ENCODE measurements at regions not wholly inside any gene's neighbourhood (a gene's known extent, or its start where the extent isn't known, plus 50 kb on each side); places are given as distances from the start of the nearest gene placed in this dataset.
A peak's percentile ranks its signal among the peaks of the same experiment; 100 is the strongest.

GRCh38 chr2:200725596-200725995, 86.1 kb upstream of the BZW1 start:
- peaks cover 9% of the 10 kb centered on the region for H3K4me1 Mint-ChIP-seq (ENCODE audit: insufficient read depth, unreplicated experiment)
- ChIA-PET CTCF (interaction anchor here (0.6 to 1.3 kb wide), 3 partner anchors 10 to 771 kb away, joined by 3 read pairs; no protein-coding TSS in a partner anchor), POLR2A (interaction anchor here (0.7 to 0.9 kb wide), 2 partner anchors 23 to 290 kb away, joined by 3 to 4 read pairs; no protein-coding TSS in a partner anchor)
- H3K27me3 Mint-ChIP-seq (ENCODE audit: insufficient read depth, unreplicated experiment) = peaks cover 18% of the 10 kb centered on the region
- H3K9me3 Mint-ChIP-seq (ENCODE audit: unreplicated experiment) = no peaks in the 10 kb centered on the region
- TF ChIP-seq, protein P1, sequence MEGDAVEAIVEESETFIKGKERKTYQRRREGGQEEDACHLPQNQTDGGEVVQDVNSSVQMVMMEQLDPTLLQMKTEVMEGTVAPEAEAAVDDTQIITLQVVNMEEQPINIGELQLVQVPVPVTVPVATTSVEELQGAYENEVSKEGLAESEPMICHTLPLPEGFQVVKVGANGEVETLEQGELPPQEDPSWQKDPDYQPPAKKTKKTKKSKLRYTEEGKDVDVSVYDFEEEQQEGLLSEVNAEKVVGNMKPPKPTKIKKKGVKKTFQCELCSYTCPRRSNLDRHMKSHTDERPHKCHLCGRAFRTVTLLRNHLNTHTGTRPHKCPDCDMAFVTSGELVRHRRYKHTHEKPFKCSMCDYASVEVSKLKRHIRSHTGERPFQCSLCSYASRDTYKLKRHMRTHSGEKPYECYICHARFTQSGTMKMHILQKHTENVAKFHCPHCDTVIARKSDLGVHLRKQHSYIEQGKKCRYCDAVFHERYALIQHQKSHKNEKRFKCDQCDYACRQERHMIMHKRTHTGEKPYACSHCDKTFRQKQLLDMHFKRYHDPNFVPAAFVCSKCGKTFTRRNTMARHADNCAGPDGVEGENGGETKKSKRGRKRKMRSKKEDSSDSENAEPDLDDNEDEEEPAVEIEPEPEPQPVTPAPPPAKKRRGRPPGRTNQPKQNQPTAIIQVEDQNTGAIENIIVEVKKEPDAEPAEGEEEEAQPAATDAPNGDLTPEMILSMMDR (IDR thresholded peaks at IDR 0.05; ENCODE audit: unreplicated experiment) = no peak
- H3K4me3 Mint-ChIP-seq (ENCODE audit: unreplicated experiment) = no peak overlapping the region
- DNase-seq (ENCODE audit: unreplicated experiment) = no peak
- no peak overlapping the region for H3K27ac Mint-ChIP-seq (ENCODE audit: low read depth, unreplicated experiment)
- H3K36me3 Mint-ChIP-seq (ENCODE audit: insufficient read depth, unreplicated experiment) = no peaks in the 10 kb centered on the region
- intact Hi-C loops (cut with micrococcal nuclease) = loop anchor here (5.0 kb wide), 1 partner anchor 87 kb away; the partner anchor contains the start of gene BZW1
- BruUV-seq (replicated peaks) = no TSS peak

DNA sequence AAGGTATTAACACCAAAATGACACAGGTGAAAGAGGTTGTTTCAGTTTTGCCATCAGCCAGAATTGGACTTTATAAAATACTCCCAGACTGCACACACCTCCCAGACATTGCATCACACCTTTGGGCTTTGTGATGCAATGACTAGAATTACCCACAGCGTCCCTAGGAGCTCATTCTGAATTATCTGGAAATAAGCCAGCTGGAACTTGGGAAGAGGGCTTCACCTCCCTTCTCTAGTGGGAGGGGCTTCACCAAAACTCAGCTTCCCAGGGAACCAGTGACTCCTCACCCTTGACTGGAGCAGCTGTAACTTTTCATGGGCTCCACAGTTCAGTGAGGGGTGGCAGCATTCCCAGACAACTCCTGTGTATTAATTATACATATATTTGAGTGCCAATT, 83.1 kb upstream of the BZW1 start:
- peak; percentile 96 for DNase-seq (ENCODE audit: unreplicated experiment)
- no peaks in the 10 kb centered on the region for H3K9me3 Mint-ChIP-seq (ENCODE audit: unreplicated experiment)
- no peak overlapping the region for H3K27ac Mint-ChIP-seq (ENCODE audit: low read depth, unreplicated experiment)
- H3K4me3 Mint-ChIP-seq (ENCODE audit: unreplicated experiment) = no peak overlapping the region
- H3K36me3 Mint-ChIP-seq (ENCODE audit: insufficient read depth, unreplicated experiment) = no peaks in the 10 kb centered on the region
- POLR2A ChIA-PET = interaction anchor here (1.1 to 1.6 kb wide), 5 partner anchors 8 to 86 kb away, joined by 4 to 7 read pairs (median 6); no protein-coding TSS in a partner anchor
- TF ChIP-seq, protein P1 (IDR thresholded peaks at IDR 0.05; ENCODE audit: unreplicated experiment) = no peak
- CTCF ChIA-PET = interaction anchor here (0.6 to 2.3 kb wide), 6 partner anchors 9 to 244 kb away, joined by 3 to 14 read pairs (median 4); no protein-coding TSS in a partner anchor
- H3K27me3 Mint-ChIP-seq (ENCODE audit: insufficient read depth, unreplicated experiment) = peaks cover 18% of the 10 kb centered on the region
- H3K4me1 Mint-ChIP-seq (ENCODE audit: insufficient read depth, unreplicated experiment) = peaks cover 9% of the 10 kb centered on the region
- BruUV-seq (replicated peaks) = no TSS peak
- intact Hi-C loops (cut with micrococcal nuclease) = loop anchor here (5.0 kb wide), 1 partner anchor 84 kb away; the partner anchor contains the start of gene BZW1

GRCh38 chr2:200730302-200730701, 81.4 kb upstream of the BZW1 start:
- no peaks in the 10 kb centered on the region for H3K9me3 Mint-ChIP-seq (ENCODE audit: unreplicated experiment)
- no TSS peak for BruUV-seq (replicated peaks)
- CTCF ChIA-PET = interaction anchor here (0.6 to 0.8 kb wide), 2 partner anchors 8 to 21 kb away, joined by 3 to 4 read pairs; no protein-coding TSS in a partner anchor

GRCh38 chr2:200730960-200731359, 80.8 kb upstream of the BZW1 start:
- no peaks in the 10 kb centered on the region for H3K36me3 Mint-ChIP-seq (ENCODE audit: insufficient read depth, unreplicated experiment)
- intact Hi-C loops (cut with micrococcal nuclease) = no loop called here
- no peak for DNase-seq (ENCODE audit: unreplicated experiment)
- BruUV-seq (replicated peaks) = no TSS peak
- ChIA-PET POLR2A (interaction anchor here (1.3 kb wide), 4 partner anchors 10 to 133 kb away, joined by 3 to 7 read pairs (median 4); partner anchors contain the start of gene CLK1), CTCF (interaction anchor here (0.6 kb wide), 1 partner anchor 263 kb away, joined by 3 read pairs; no protein-coding TSS in a partner anchor)
- peaks cover 6% of the 10 kb centered on the region for H3K27me3 Mint-ChIP-seq (ENCODE audit: insufficient read depth, unreplicated experiment)
- H3K9me3 Mint-ChIP-seq (ENCODE audit: unreplicated experiment) = no peaks in the 10 kb centered on the region
- no peak overlapping the region for H3K27ac Mint-ChIP-seq (ENCODE audit: low read depth, unreplicated experiment)
- TF ChIP-seq, protein P1 (IDR thresholded peaks at IDR 0.05; ENCODE audit: unreplicated experiment) = no peak
- H3K4me1 Mint-ChIP-seq (ENCODE audit: insufficient read depth, unreplicated experiment) = peaks cover 9% of the 10 kb centered on the region
- no peak overlapping the region for H3K4me3 Mint-ChIP-seq (ENCODE audit: unreplicated experiment)

More at GRCh38 chr2:200730302-200730701, 81.4 kb upstream of the BZW1 start:
- Mint-ChIP-seq H3K27me3 (ENCODE audit: insufficient read depth, unreplicated experiment) (peaks cover 13% of the 10 kb centered on the region), H3K36me3 (ENCODE audit: insufficient read depth, unreplicated experiment) (no peaks in the 10 kb centered on the region), H3K4me3 (ENCODE audit: unreplicated experiment) (no peak overlapping the region), H3K27ac (ENCODE audit: low read depth, unreplicated experiment) (no peak overlapping the region), H3K4me1 (ENCODE audit: insufficient read depth, unreplicated experiment) (peaks cover 9% of the 10 kb centered on the region)
- POLR2A ChIA-PET = no interaction called here
- intact Hi-C loops (cut with micrococcal nuclease) = no loop called here
- TF ChIP-seq, protein P1 (IDR thresholded peaks at IDR 0.05; ENCODE audit: unreplicated experiment) = no peak
- DNase-seq (ENCODE audit: unreplicated experiment) = no peak

Data from MCF 10A (cell line).